Mucosa of descending colon (tissue), 3 donors: ENCODE measurements at regions not wholly inside any gene's neighbourhood (a gene's known extent, or its start where the extent isn't known, plus 50 kb on each side); places are given as distances from the start of the nearest gene placed in this dataset.
"Not testable (repeated sequence)": the region's sequence is repeated elsewhere in the genome, so short reads cannot be mapped to it uniquely, and the experiment has no call there.

Experiments used
- ATAC-seq: fragments of 200-7000 bp; cut with Tn5 transposase; one replicate; pipeline ENCODE4 v1.9.1; 2020; ENCODE audit warnings: mild to moderate bottlenecking, moderate library complexity
- DNase-seq, 3 donors: peaks; one replicate each; pipeline ENCODE4 v3.0.0-alpha.2; 2020
- H3K36me3 ChIP-seq: fragments of 200-600 bp; one replicate; pipeline ENCODE4 v1.8.0; 2021; ENCODE audit warnings: low read depth, mild to moderate bottlenecking
- H3K4me1 ChIP-seq: fragments of 200-600 bp; one replicate; pipeline ENCODE4 v1.8.0; 2021; ENCODE audit warnings: low read depth, mild to moderate bottlenecking
- H3K4me3 ChIP-seq: fragments of 200-600 bp; one replicate; pipeline ENCODE4 v1.8.0; 2021; ENCODE audit warnings: mild to moderate bottlenecking
- H3K9me3 ChIP-seq: fragments of 200-600 bp; one replicate; pipeline ENCODE4 v1.8.0; 2021; ENCODE audit warnings: mild to moderate bottlenecking
- CTCF ChIP-seq: fragments of 200-600 bp; IDR thresholded peaks from one replicate; pipeline ENCODE4 v1.8.0; 2022; ENCODE audit warnings: antibody characterized with exemption, mild to moderate bottlenecking
- intact Hi-C, 2 donors: fragments of 100-400 bp; cut with DNase I in 1 of 2; cut with micrococcal nuclease in 1 of 2; formaldehyde crosslinking; loops; one replicate each; pipeline versions ENCODE4 v1.11.0 to v1.11.1; 2022; cut with DNase I, micrococcal nuclease
- donor health status: DM: no; HTN: no; CAD: no; lungs with moderate emphysema.
- donor health status: DM: no; HTN: no; CAD: no.
- donor health status: DM: no; HTN: yes; CAD: no.

- no peak for TF ChIP-seq CTCF
- Histone ChIP-seq H3K36me3 (no peaks in the 10 kb centered on the region), H3K9me3 (no peaks in the 10 kb centered on the region), H3K4me1 (no peaks in the 10 kb centered on the region), H3K4me3 (no peak overlapping the region)
- DNase-seq (no peak), ATAC-seq (no peak)
- intact Hi-C loops = no loop called here
Observed at GRCh38 chr6:112933947-112934346, 586.8 kb downstream of the RFPL4B start.

GRCh38 chr6:112934433-112935327, 587.5 kb downstream of the RFPL4B start:
- DNase-seq = no peak
- intact Hi-C loops = no loop called here
- no peak for ATAC-seq

GRCh38 chr6:112935402-112936078, 588.4 kb downstream of the RFPL4B start:
- no peaks in the 10 kb centered on the region for H3K4me1 ChIP-seq
- TF ChIP-seq CTCF = no peak
- ATAC-seq (no peak), DNase-seq (no peak)
- H3K36me3 ChIP-seq = no peaks in the 10 kb centered on the region
- H3K9me3 ChIP-seq = no peaks in the 10 kb centered on the region
- no peak overlapping the region for H3K4me3 ChIP-seq
- intact Hi-C loops = no loop called here

More at GRCh38 chr6:112934433-112935327, 587.5 kb downstream of the RFPL4B start:
- no peaks in the 10 kb centered on the region for H3K9me3 ChIP-seq
- TF ChIP-seq CTCF = no peak
- no peaks in the 10 kb centered on the region for H3K4me1 ChIP-seq
- H3K4me3 ChIP-seq = no peak overlapping the region
- no peaks in the 10 kb centered on the region for H3K36me3 ChIP-seq

- no peak for ATAC-seq
- no peak for TF ChIP-seq CTCF
- intact Hi-C loops = no loop called here
- Histone ChIP-seq H3K9me3 (no peaks in the 10 kb centered on the region), H3K36me3 (no peaks in the 10 kb centered on the region), H3K4me3 (no peak overlapping the region), H3K4me1 (no peaks in the 10 kb centered on the region)
- DNase-seq = no peak
Observed at GRCh38 chr6:112936079-112936472, 588.9 kb downstream of the RFPL4B start.

- no peak overlapping the region for H3K4me3 ChIP-seq
- no peaks in the 10 kb centered on the region for H3K9me3 ChIP-seq
- DNase-seq = no peak
- intact Hi-C loops = no loop called here
- no peak for ATAC-seq
- no peaks in the 10 kb centered on the region for H3K36me3 ChIP-seq
- no peaks in the 10 kb centered on the region for H3K4me1 ChIP-seq
- no peak for TF ChIP-seq CTCF
Observed at GRCh38 chr6:112936504-112936903, 589.4 kb downstream of the RFPL4B start.

GRCh38 chr6:112937690-112938089, 590.6 kb downstream of the RFPL4B start:
- H3K36me3 ChIP-seq, H3K4me3 ChIP-seq, H3K9me3 ChIP-seq, DNase-seq, ATAC-seq, intact Hi-C loops, H3K4me1 ChIP-seq: not testable (repeated sequence)
